H1 (cell line): ENCODE measurements at regions not wholly inside any gene's neighbourhood (a gene's known extent, or its start where the extent isn't known, plus 50 kb on each side); places are given as distances from the start of the nearest gene placed in this dataset.

Experiments used
- CBX8 ChIP-seq: fragments of 300-800, 300-1000 bp; sonication (generic); IDR thresholded peaks from 2 replicates; pipeline ENCODE4 v1.7.1; 2016; ENCODE audit warnings: low read depth, low read length, borderline replicate concordance
- CREB1 ChIP-seq: IDR thresholded peaks from 2 replicates; pipeline ENCODE4 v1.6.1; 2012; ENCODE audit warnings: inconsistent platforms
- KDM1A ChIP-seq: fragments of 200-600, 300-600 bp; sonication (generic); IDR thresholded peaks from 2 replicates; pipeline ENCODE4 v1.7.1; 2016; ENCODE audit warnings: mild to moderate bottlenecking, low read length, borderline replicate concordance
- MAFK ChIP-seq: IDR thresholded peaks from 2 replicates; pipeline ENCODE4 v1.6.1; 2012; ENCODE audit warnings: low read depth, mild to moderate bottlenecking, improper control_type of control experiment, low read length
- RNF2 ChIP-seq: fragments of 200-900, 300-1000 bp; sonication (generic); IDR thresholded peaks from 2 replicates; pipeline ENCODE4 v1.7.1; 2016; ENCODE audit warnings: borderline replicate concordance, low read depth, mild to moderate bottlenecking, antibody characterized with exemption, low read length; ENCODE audit not compliant: poor library complexity, severe bottlenecking; ENCODE audit errors: missing control alignments
- TAF7 ChIP-seq: optimal IDR thresholded peaks from 2 replicates; pipeline ENCODE3; 2011; ENCODE audit warnings: low read depth, mild to moderate bottlenecking, inconsistent platforms, low read length, moderate library complexity, borderline replicate concordance

- no peak for TF ChIP-seq TAF7
- TF ChIP-seq CREB1: no peak
- no peak for TF ChIP-seq CBX8
- TF ChIP-seq MAFK: no peak
- no peak for TF ChIP-seq RNF2
- TF ChIP-seq KDM1A: no peak
Measured at GRCh38 chr7:31437250-31437865, 76.5 kb upstream of the ITPRID1 start (continued).
